AG04449 (cell line): ENCODE measurements at regions not wholly inside any gene's neighbourhood (a gene's known extent, or its start where the extent isn't known, plus 50 kb on each side); places are given as distances from the start of the nearest gene placed in this dataset.

Experiments used
- CTCF ChIA-PET: fragments of 350-600 bp; formaldehyde crosslinking; extraction: SDS; loops from one replicate; lab custom pipeline; 2021; ENCODE audit warnings: antibody characterized with exemption; lab: Yijun Ruan, JAX
- POLR2A ChIA-PET: fragments of 400-600, 350-600 bp; formaldehyde crosslinking; extraction: SDS; loops from one replicate; lab custom pipeline; 2020; ENCODE audit warnings: antibody characterized with exemption, inconsistent platforms; lab: Yijun Ruan, JAX
- DNase-seq: peaks from one replicate; pipeline ENCODE4 v3.0.0-alpha.2; 2010; ENCODE audit warnings: low read depth, low spot score
- H3K4me3 ChIP-seq: 2 replicates; pipeline ENCODE4 v1.5.1; 2011; ENCODE audit warnings: low read depth, mild to moderate bottlenecking, control low read depth, low read length
- CTCF ChIP-seq: IDR thresholded peaks from one replicate; pipeline ENCODE4 v1.5.1; 2011; ENCODE audit warnings: mild to moderate bottlenecking, moderate library complexity, low read length, control low read depth, inconsistent platforms; ENCODE audit not compliant: insufficient read depth; ENCODE audit errors: missing control alignments

- TF ChIP-seq CTCF: no peak
- DNase-seq: no peak
- ChIA-PET CTCF (no interaction called here), POLR2A (no interaction called here)
- H3K4me3 ChIP-seq: no peak overlapping the region
Observed at GRCh38 chr2:120404941-120405758, 59.2 kb downstream of the INHBB start.

- H3K4me3 ChIP-seq: no peak overlapping the region
- DNase-seq: no peak
- no peak for TF ChIP-seq CTCF
- CTCF ChIA-PET: no interaction called here
- POLR2A ChIA-PET: no interaction called here
Observed at GRCh38 chr2:120405759-120406099, 59.8 kb downstream of the INHBB start.

- DNase-seq: no peak
- ChIA-PET CTCF (no interaction called here), POLR2A (no interaction called here)
- no peak for TF ChIP-seq CTCF
- no peak overlapping the region for H3K4me3 ChIP-seq
Observed at GRCh38 chr2:120406566-120406965, 60.6 kb downstream of the INHBB start.

- no peak overlapping the region for H3K4me3 ChIP-seq
- POLR2A ChIA-PET: no interaction called here
- TF ChIP-seq CTCF: no peak
Observed at GRCh38 chr2:120410487-120410886, 64.6 kb downstream of the INHBB start.

GRCh38 chr2:120415060-120415459, 69.1 kb downstream of the INHBB start:
- CTCF ChIA-PET: no interaction called here
- no peak for DNase-seq
- no peak for TF ChIP-seq CTCF
- H3K4me3 ChIP-seq: no peak overlapping the region
- POLR2A ChIA-PET: no interaction called here

More at GRCh38 chr2:120410487-120410886, 64.6 kb downstream of the INHBB start:
- no peak for DNase-seq
- CTCF ChIA-PET: no interaction called here

- POLR2A ChIA-PET: no interaction called here
Observed at GRCh38 chr2:120415728-120416509, 70.0 kb downstream of the INHBB start.

More at GRCh38 chr2:120415728-120416509, 70.0 kb downstream of the INHBB start:
- no peak for TF ChIP-seq CTCF
- H3K4me3 ChIP-seq: no peak overlapping the region
- no peak for DNase-seq
- CTCF ChIA-PET: no interaction called here
